Naive thymus-derived CD4-positive, alpha-beta T cell (primary cell): ENCODE measurements at regions not wholly inside any gene's neighbourhood (a gene's known extent, or its start where the extent isn't known, plus 50 kb on each side); places are given as distances from the start of the nearest gene placed in this dataset.

Experiments used
- ATAC-seq: fragments of 150-1000 bp; cut with Tn5 transposase; 2 replicates; pipeline ENCODE4 v1.10.0; 2021; ENCODE audit warnings: mild to moderate bottlenecking, moderate library complexity
- CTCF ChIA-PET: fragments of 350-600 bp; sonication (Branson Sonifier 250); formaldehyde crosslinking; loops from one replicate; lab custom pipeline; 2021; ENCODE audit warnings: antibody characterized with exemption; lab: Charles Lee
- POLR2A ChIA-PET: fragments of 350-600 bp; sonication (Branson Sonifier 250); formaldehyde crosslinking; loops from one replicate; lab custom pipeline; 2021; ENCODE audit warnings: antibody characterized with exemption, inconsistent platforms; lab: Charles Lee
- DNase-seq, 9 donors: peaks; one replicate each; pipeline versions ENCODE4 v3.0.0 to v3.0.0-alpha.2; 2020 to 2022; ENCODE audit warnings: mixed read lengths in 1 of 9
- H3K27ac ChIP-seq: one replicate; pipeline ENCODE4 v1.7.0; 2013; ENCODE audit warnings: mild to moderate bottlenecking, low read depth, low read length, moderate library complexity
- H3K27me3 ChIP-seq, 2 donors: one replicate each; pipeline ENCODE4 v1.7.0; 2013; ENCODE audit warnings: low read length in 2 of 2, mild to moderate bottlenecking in 2 of 2, moderate library complexity in 2 of 2; ENCODE audit not compliant: control insufficient read depth in 2 of 2, insufficient read depth in 2 of 2
- H3K36me3 ChIP-seq, 3 experiments: 1 replicate in 2 of 3; 2 replicates in 1 of 3; pipeline ENCODE4 v1.7.0; 2013; ENCODE audit warnings: low read length in 3 of 3, mild to moderate bottlenecking in 3 of 3, moderate library complexity in 1 of 3; ENCODE audit not compliant: insufficient read depth in 3 of 3, control insufficient read depth in 2 of 3
- H3K4me1 ChIP-seq, 2 donors: one replicate each; pipeline ENCODE4 v1.7.0; 2013; ENCODE audit warnings: low read length in 2 of 2, mild to moderate bottlenecking in 2 of 2, moderate library complexity in 1 of 2; ENCODE audit not compliant: control insufficient read depth in 2 of 2, insufficient read depth in 2 of 2
- H3K4me3 ChIP-seq: 2 replicates; pipeline ENCODE4 v1.7.0; 2013; ENCODE audit warnings: mild to moderate bottlenecking, low read length
- H3K9me3 ChIP-seq, 3 experiments: 1 replicate in 2 of 3; 2 replicates in 1 of 3; pipeline ENCODE4 v1.7.0; 2013; ENCODE audit warnings: low read length in 3 of 3; ENCODE audit not compliant: control insufficient read depth in 2 of 3
- H3K27ac Mint-ChIP-seq, 9 donors: one replicate each; pipeline ENCODE4 v1.8.0; 2020 to 2022; ENCODE audit warnings: mixed read lengths in 9 of 9, mild to moderate bottlenecking in 8 of 9, moderate library complexity in 5 of 9, inconsistent platforms in 2 of 9
- H3K27me3 Mint-ChIP-seq, 5 donors: one replicate each; pipeline ENCODE4 v1.8.0; 2021 to 2022; ENCODE audit warnings: mixed read lengths in 5 of 5, mild to moderate bottlenecking in 1 of 5
- H3K36me3 Mint-ChIP-seq, 5 donors: one replicate each; pipeline ENCODE4 v1.8.0; 2020 to 2022; ENCODE audit warnings: mixed read lengths in 5 of 5, mild to moderate bottlenecking in 3 of 5, inconsistent platforms in 1 of 5
- H3K4me1 Mint-ChIP-seq, 7 donors: one replicate each; pipeline ENCODE4 v1.8.0; 2020 to 2022; ENCODE audit warnings: mixed read lengths in 7 of 7, mild to moderate bottlenecking in 3 of 7, inconsistent platforms in 1 of 7
- H3K4me3 Mint-ChIP-seq, 10 donors: one replicate each; pipeline ENCODE4 v1.8.0; 2020 to 2022; ENCODE audit warnings: mild to moderate bottlenecking in 10 of 10, mixed read lengths in 10 of 10, moderate library complexity in 6 of 10, inconsistent platforms in 2 of 10
- H3K9me3 Mint-ChIP-seq, 11 donors: one replicate each; pipeline ENCODE4 v1.8.0; 2020 to 2022; ENCODE audit warnings: mixed read lengths in 11 of 11, mild to moderate bottlenecking in 4 of 11, inconsistent platforms in 1 of 11, moderate library complexity in 1 of 11
- intact Hi-C, 2 donors: fragments of 100-400 bp; cut with micrococcal nuclease; formaldehyde crosslinking; loops; one replicate each; pipeline ENCODE4 v1.15.1; 2023

GRCh38 chr19:30668521-30669155, 296.5 kb downstream of the ZNF536 start:
- no peaks in the 10 kb centered on the region for H3K36me3 ChIP-seq
- ATAC-seq (no peak), DNase-seq (no peak)
- H3K4me1 Mint-ChIP-seq: no peaks in the 10 kb centered on the region
- CTCF ChIA-PET: interaction anchor here (0.6 to 3.8 kb wide), 2 partner anchors 1556 to 1753 kb away, joined by 4 to 17 read pairs; no protein-coding TSS in a partner anchor
- no peak overlapping the region for H3K27ac ChIP-seq
- peaks cover 3 to 48% (median 39%) of the 10 kb centered on the region in 5 donors for H3K27me3 Mint-ChIP-seq
- H3K9me3 Mint-ChIP-seq: no peaks in the 10 kb centered on the region
- H3K4me3 ChIP-seq: no peak overlapping the region
- intact Hi-C loops: no loop called here
- H3K27me3 ChIP-seq: no peaks in the 10 kb centered on the region
- POLR2A ChIA-PET: no interaction called here
- no peak overlapping the region for H3K4me3 Mint-ChIP-seq
- H3K4me1 ChIP-seq: no peaks in the 10 kb centered on the region
- no peaks in the 10 kb centered on the region for H3K9me3 ChIP-seq
- no peaks in the 10 kb centered on the region for H3K36me3 Mint-ChIP-seq
- H3K27ac Mint-ChIP-seq: no peak overlapping the region

DNA sequence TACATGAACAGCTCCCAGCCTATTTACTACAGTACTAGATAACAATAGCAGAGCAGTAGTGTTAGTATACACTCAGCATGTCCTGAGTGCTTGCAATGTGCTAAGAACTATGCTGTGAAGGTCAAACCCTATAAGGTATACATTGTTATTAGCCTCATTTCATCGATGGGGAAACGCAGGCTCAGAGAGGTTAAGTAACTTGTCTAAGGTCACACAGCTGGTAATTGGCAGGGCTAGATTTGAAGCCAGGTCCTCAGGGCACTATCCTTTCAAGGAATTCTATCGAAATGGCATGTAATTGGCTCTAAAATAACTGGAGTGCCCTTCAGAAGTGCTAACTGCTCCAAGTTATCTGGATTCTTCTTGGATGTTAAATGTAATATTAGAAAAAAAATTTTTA, 295.6 kb downstream of the ZNF536 start:
- Mint-ChIP-seq H3K27me3 (peaks cover 3 to 48% (median 40%) of the 10 kb centered on the region in 5 donors), H3K4me3 (no peak overlapping the region), H3K4me1 (no peaks in the 10 kb centered on the region), H3K36me3 (no peaks in the 10 kb centered on the region), H3K9me3 (no peaks in the 10 kb centered on the region), H3K27ac (no peak overlapping the region)
- ChIA-PET CTCF (interaction anchor here (0.6 to 3.8 kb wide), 4 partner anchors 13 to 1754 kb away, joined by 3 to 17 read pairs (median 6); no protein-coding TSS in a partner anchor), POLR2A (no interaction called here)
- H3K27me3 ChIP-seq: no peaks in the 10 kb centered on the region
- intact Hi-C loops: loop anchor here in 1 of 2 donors (2.0 kb wide), 1 partner anchor 1557 kb away; no protein-coding TSS in a partner anchor
- no peak overlapping the region for H3K27ac ChIP-seq
- H3K4me1 ChIP-seq: no peaks in the 10 kb centered on the region
- H3K4me3 ChIP-seq: no peak overlapping the region
- ATAC-seq: no peak
- DNase-seq: no peak
- no peaks in the 10 kb centered on the region for H3K36me3 ChIP-seq
- no peaks in the 10 kb centered on the region for H3K9me3 ChIP-seq

GRCh38 chr19:30667227-30667626, 295.0 kb downstream of the ZNF536 start:
- Mint-ChIP-seq H3K27me3 (peaks cover 7 to 52% (median 40%) of the 10 kb centered on the region in 5 donors), H3K4me1 (no peaks in the 10 kb centered on the region), H3K9me3 (no peaks in the 10 kb centered on the region), H3K36me3 (no peaks in the 10 kb centered on the region), H3K27ac (no peak overlapping the region), H3K4me3 (no peak overlapping the region)
- CTCF ChIA-PET: interaction anchor here (0.6 to 3.8 kb wide), 4 partner anchors 13 to 1558 kb away, joined by 3 to 17 read pairs (median 6); no protein-coding TSS in a partner anchor
- no peaks in the 10 kb centered on the region for H3K4me1 ChIP-seq
- DNase-seq: no peak
- H3K9me3 ChIP-seq: no peaks in the 10 kb centered on the region
- intact Hi-C loops: loop anchor here in 1 of 2 donors (2.0 kb wide), 1 partner anchor 1558 kb away; no protein-coding TSS in a partner anchor
- POLR2A ChIA-PET: no interaction called here
- H3K4me3 ChIP-seq: no peak overlapping the region
- no peaks in the 10 kb centered on the region for H3K27me3 ChIP-seq
- no peak overlapping the region for H3K27ac ChIP-seq
- no peak for ATAC-seq
- no peaks in the 10 kb centered on the region for H3K36me3 ChIP-seq

DNA sequence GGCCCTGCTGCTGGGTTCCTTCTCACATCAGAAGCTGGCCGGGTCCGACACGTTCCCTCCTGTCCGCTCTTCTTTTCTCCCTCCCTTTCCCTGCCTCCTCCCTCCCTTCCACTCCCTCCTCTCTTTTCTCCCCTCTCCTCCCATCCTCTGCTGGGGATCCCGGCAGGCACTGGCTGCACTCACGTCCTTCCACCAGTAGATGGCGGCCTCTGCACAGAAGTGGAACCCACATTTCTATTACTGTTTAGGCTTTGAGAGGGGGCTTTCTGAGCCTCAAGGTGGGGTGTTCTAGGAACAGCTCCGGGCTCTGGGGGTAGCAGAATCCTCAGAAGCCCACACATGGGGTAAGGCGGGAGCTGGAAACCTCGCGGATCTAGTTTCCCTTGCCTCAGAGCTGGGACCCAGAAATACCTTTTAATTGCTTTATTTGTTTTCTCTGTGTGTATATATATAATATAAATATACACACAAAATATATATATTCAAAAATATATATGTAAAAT, 294.2 kb downstream of the ZNF536 start:
- H3K27ac Mint-ChIP-seq: no peak overlapping the region
- H3K4me1 Mint-ChIP-seq: no peaks in the 10 kb centered on the region
- peak in 5 of 9 donors; percentile 15 to 41 (median 23) for DNase-seq
- no peaks in the 10 kb centered on the region for H3K9me3 ChIP-seq
- peaks cover 7 to 57% (median 40%) of the 10 kb centered on the region in 5 donors for H3K27me3 Mint-ChIP-seq
- no peaks in the 10 kb centered on the region for H3K9me3 Mint-ChIP-seq
- no peaks in the 10 kb centered on the region for H3K36me3 Mint-ChIP-seq
- no peaks in the 10 kb centered on the region for H3K36me3 ChIP-seq
- no peak for ATAC-seq
- H3K4me1 ChIP-seq: no peaks in the 10 kb centered on the region
- no peak overlapping the region for H3K4me3 ChIP-seq
- CTCF ChIA-PET: interaction anchor here (0.7 to 2.0 kb wide), 3 partner anchors 12 to 1558 kb away, joined by 3 to 8 read pairs (median 3); no protein-coding TSS in a partner anchor
- intact Hi-C loops: loop anchor here (1.0 to 2.0 kb wide), 2 partner anchors 1558 kb away; no protein-coding TSS in a partner anchor
- H3K27ac ChIP-seq: no peak overlapping the region
- POLR2A ChIA-PET: no interaction called here
- H3K4me3 Mint-ChIP-seq: no peak overlapping the region
- H3K27me3 ChIP-seq: no peaks in the 10 kb centered on the region

GRCh38 chr19:30665449-30665848, 293.3 kb downstream of the ZNF536 start:
- ChIA-PET POLR2A (no interaction called here), CTCF (no interaction called here)
- intact Hi-C loops: no loop called here

DNA sequence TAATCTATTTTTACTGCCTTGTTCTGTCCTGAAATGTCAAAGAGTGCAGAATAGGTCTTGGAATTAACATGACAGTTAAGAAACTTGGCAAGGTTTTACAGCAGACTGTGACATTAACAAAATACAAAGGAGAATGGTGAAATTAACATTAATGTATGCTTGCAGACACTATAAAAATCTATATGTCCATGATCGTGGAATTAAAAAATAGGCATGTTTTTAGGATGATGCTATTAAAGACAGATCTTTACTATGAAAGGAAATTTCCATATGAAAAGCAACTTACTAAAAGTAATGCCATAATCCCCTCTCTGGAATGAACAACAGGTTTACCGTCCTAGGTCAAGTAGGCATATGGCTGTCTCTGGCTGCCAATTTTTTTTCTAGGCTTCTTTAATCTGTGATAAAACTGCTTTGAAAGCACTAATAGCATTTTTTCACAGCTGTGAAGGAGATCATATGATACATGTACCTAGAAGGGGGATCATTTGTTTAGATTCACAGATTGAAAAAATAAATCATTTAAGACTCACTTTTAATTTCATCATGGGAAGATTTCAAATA, 291.5 kb downstream of the ZNF536 start:
- H3K36me3 Mint-ChIP-seq: no peaks in the 10 kb centered on the region
- CTCF ChIA-PET: no interaction called here
- H3K9me3 Mint-ChIP-seq: peaks cover 0 to 5% (median 0%) of the 10 kb centered on the region in 11 donors
- no peak overlapping the region for H3K27ac Mint-ChIP-seq
- H3K36me3 ChIP-seq: no peaks in the 10 kb centered on the region
- ATAC-seq: no peak
- peaks cover 0 to under 1% (median 0%) of the 10 kb centered on the region in 3 experiments for H3K9me3 ChIP-seq
- H3K27me3 Mint-ChIP-seq: peaks cover 7 to 40% (median 27%) of the 10 kb centered on the region in 5 donors
- H3K4me3 ChIP-seq: no peak overlapping the region
- DNase-seq: no peak
- intact Hi-C loops: no loop called here
- no peaks in the 10 kb centered on the region for H3K4me1 Mint-ChIP-seq
- no peaks in the 10 kb centered on the region for H3K27me3 ChIP-seq
- no peak overlapping the region for H3K4me3 Mint-ChIP-seq
- H3K4me1 ChIP-seq: no peaks in the 10 kb centered on the region
- POLR2A ChIA-PET: no interaction called here
- H3K27ac ChIP-seq: no peak overlapping the region

More at GRCh38 chr19:30665449-30665848, 293.3 kb downstream of the ZNF536 start:
- Mint-ChIP-seq H3K27ac (no peak overlapping the region), H3K4me3 (no peak overlapping the region), H3K9me3 (no peaks in the 10 kb centered on the region), H3K4me1 (no peaks in the 10 kb centered on the region), H3K27me3 (peaks cover 7 to 50% (median 32%) of the 10 kb centered on the region in 5 donors), H3K36me3 (no peaks in the 10 kb centered on the region)
- no peak overlapping the region for H3K27ac ChIP-seq
- H3K4me3 ChIP-seq: no peak overlapping the region
- no peaks in the 10 kb centered on the region for H3K4me1 ChIP-seq
- no peaks in the 10 kb centered on the region for H3K9me3 ChIP-seq
- ATAC-seq (no peak), DNase-seq (no peak)
- H3K36me3 ChIP-seq: no peaks in the 10 kb centered on the region
- no peaks in the 10 kb centered on the region for H3K27me3 ChIP-seq
